EH (cell line): ENCODE measurements at regions not wholly inside any gene's neighbourhood (a gene's known extent, or its start where the extent isn't known, plus 50 kb on each side); places are given as distances from the start of the nearest gene placed in this dataset.
"Not testable (repeated sequence)": the region's sequence is repeated elsewhere in the genome, so short reads cannot be mapped to it uniquely, and the experiment has no call there.

Experiments
- DNase-seq: peaks from one replicate; pipeline ENCODE4 v3.0.0-alpha.2; 2015; ENCODE audit warnings: low read depth

DNA sequence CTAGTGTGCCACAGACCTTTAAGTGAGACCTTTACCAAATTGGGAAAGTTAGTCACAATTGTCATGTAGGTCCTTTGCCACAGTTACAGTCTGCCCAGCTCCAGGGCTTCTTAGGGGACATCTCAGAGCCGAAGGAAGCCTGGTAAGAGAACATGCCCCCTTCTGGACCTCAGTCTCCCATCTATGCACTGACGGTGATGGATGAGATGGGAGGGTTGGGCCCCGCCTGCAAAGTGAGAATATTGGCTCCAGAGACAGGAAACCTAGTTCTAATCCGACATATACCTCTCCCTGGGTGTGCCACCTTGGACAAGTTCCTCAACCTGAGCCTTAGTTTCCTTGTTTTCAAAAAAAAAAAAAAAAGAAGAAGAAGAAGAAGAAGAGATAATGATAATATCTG lies 85.1 kb upstream of the NAV2 start:
- DNase-seq, result no peak

DNA sequence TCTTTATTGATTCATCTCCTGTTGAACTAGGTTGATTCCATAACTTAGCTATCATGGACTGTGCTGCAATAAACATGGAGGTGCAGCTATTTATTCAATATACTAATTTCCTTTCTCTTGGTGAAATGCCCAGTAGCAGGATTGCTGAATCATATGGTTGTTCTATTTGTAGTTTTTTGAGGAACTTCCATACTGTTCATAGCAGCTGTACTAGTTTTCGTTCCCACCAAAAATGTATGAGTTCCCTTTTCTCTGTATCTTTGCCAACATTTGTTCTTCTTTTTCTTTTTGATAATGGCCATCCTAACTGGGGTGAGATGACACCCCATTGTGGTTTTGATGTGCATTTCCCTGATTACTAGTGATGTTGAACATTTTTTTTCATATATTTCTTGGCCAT lies 87.2 kb upstream of the NAV2 start:
- DNase-seq, result no peak

DNA sequence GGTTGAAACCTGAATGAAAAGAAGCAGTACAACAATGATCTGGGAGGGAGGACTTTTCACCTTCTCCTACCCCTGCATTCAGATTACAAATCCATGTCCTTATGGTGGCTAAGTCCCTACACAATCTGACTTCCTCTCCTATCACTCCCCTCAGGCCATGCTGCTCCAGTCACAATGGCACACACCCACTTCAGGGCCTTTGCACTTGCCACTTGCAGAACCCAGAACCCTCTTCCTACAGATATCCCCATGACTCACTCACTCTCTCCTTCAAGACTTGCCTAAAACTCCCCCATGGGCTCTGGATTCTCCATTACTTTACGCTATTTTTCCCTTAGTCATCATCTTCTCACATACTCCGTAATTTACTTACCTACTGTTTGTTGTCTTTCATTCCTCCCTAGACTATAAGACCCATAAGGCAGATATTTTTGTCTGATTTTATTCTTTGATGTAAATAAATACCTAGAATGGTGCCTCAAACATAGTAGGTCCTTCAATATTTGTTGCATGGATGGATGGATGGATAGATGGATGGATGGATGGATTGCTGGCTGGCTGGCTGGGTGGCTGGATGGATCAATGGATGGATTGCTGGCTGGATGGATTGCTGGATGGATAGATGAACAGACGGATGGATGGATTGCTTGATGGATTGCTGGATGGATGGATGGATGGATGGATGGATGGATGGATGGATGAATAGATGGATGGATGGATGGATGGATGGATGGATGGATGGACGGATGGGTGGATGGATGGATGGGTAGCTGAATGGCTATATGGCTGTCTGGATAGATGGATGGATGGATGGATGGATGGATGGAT lies 94.7 kb upstream of the NAV2 start:
- DNase-seq, result no peak

DNA sequence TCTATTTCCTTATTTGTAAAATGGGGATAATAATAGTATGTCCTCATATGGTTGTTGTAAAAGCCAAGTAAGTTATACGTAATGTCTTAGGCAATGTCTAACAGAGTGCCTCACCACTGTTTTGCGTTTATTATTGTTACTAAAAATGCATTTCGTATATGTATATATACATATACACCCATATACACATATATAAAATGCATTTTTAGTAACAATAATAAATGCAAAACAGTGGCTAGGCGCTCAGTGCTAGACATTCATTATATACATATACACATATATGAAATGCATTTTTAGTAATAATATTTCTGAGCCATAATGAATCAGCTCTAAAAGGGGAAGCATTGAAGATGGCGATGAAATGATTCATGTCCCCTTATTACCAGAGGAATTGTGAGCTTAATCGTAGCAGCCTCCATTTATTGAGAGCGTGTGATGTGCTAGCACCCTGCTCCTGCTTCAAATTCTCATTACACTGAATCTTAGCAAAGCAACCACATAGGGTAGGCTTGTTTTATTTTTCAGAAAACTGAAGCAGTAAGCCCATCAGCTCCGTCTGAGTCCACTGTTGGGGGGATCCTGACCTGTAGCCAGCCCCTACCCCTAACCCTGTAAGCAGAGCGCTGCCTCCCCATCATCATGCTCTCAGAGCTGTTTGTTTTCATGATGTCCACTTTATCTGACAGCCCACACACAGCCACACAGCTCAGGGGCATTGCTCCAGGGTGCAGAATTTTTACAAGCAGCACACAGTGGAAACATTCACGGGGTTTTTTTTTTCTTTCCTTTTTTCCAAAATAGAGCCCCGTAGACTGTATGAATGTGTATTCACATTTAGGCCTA lies 97.1 kb upstream of the NAV2 start:
- DNase-seq, result no peak

DNA sequence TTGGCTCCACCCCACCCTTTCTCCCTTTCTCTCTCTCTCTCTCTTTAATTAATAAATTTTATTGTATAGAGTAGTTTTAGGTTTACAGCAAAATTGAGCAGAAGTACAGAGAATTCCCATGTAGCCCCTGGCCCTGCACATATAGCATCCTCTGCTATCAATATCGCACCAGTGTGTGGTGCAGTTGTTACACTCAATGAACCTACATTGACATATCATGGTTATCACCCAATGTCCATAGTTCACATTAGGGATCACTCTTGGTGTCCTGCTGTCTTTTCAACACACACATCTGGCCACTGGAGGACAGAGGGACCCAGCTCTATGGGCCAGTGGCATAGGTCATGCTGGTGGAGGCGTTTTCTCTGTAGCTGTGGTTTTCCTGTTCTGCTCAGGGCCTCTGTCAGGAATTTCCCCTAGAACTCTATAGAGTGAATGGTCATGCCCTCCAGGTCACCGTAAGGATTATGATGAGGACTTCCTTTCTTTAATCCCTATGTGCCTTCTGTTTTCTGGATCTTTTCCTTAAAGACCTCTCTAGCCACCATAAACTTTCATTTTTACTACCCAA lies 98.2 kb upstream of the NAV2 start:
- DNase-seq, result no peak

DNA sequence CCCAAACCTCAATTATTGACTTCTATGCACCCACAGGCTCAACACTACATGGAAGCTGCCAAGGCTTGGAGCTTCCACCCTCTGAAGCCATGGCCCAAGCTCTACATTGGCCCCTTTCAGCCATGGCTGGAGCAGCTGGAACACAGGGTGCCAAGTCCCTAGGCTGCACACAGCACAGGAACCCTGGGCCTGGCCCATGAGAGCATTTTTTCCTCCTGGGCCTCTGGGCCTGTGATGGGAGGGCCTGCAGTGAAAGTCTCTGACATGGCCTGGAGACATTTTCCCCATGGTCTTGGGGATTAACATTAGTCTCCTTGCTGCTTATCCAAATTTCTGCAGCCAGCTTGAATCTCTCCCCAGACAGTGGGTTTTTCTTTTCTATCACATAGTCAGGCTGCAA lies 100.6 kb upstream of the NAV2 start:
- not testable (repeated sequence) for DNase-seq

DNA sequence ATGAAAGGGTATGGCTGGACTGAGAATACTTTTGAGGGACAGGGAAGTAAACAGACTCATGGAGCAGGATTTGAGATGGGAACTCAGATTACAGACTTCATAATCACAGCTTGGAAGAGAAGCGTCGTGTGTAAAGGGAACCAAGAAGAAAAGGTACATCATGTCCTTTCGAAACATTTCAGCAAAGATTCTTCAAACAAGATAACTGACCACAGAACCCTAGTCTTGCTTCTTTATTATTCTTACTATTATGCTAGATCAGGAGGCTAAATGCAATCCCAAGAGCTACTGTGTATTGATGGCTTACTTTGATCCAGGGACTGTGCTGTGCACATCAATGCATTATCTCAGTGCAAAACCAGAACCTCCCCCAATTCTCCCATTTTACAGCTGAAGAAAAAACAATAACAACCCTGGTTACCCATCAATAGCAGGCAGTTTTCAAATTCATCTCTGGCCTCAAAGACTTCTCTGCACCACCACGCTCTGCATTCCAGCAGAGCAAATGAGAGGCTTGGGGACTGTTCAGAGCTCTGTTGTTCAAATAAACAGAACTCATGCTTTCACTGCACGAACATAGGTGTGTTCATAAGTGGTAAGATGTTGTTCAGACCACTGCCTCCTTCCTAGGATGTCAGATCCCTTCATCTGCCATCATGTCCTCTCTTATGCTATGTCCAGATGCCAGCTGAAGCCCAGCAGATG lies 104.8 kb upstream of the NAV2 start:
- DNase-seq, result peak; percentile 48

DNA sequence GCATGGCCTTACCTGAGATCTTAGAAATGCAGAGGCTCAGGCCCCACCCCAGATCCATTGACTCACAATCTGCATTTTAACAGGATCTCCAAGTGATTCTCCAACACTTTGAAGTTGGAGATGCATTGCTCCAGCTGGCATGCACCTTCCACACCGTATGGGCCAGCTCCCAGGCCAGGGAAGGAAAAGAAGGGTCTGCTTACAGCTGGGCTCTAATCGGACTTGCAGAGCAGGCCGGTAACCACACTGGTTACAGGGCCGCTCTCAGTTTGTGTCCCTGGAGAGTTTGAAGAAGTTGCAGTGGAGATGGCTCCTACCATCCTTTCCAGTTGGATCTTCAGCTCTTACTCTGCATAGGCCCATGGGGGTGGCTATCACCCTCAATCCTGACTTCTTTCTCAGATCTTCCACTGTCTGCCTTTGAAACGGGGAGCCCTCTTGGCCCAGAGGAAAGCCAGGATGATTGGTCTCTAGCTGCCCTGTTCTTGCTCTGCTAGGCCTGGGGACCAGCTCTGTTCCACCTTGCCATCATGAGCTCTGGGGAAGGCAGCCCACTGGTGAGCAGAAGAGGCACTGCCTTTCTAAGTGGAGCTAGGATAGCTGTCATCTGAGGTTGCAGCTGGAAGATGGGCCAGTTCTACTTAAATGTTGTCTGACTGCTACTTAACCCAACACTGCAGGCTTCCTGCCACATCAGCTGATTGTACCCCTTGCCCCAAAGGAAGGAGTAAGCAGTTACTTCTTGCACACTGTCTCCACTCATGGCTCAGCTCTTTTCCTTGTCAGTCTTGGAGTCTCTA lies 105.6 kb upstream of the NAV2 start:
- DNase-seq, result no peak

DNA sequence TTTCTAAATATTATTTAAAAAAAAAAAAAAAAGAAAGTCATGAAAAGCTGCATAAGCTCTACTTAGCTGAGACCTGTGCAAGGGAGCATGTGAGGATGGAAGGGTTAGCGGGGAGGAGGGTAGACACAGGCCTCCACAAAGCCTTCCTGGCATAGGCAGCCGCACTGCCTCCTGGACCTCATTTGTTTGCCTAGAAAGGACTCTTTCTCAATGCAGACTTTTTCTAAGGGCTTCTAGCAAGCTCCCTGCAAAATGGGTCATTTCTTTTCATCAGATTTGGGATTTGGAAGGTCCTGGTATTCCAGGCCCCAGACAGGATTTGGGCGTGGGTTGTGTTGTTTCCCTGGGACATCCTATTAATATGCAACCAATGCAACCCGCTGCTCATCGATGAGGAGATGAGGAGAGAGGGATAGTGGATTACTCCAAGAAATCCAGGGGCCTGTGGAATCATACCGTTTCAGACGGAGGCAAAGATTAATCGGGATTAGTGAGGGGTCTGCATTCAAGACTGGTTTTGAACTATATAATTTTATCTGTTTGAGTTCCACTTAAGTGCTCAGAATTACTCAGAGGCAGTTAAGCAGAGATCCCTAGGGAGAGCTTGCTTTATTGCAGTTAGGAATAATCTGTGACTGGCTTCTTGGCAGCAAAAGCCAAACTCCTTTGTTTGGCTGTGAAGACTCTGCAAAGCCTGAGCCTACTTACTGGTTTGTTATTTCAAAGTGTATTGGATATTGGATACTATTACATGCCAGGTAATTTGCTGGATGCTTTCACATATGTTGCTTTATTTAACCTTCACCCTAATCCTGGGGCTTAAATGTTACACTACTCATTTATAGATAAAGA lies 106.9 kb upstream of the NAV2 start:
- peak; percentile 52 for DNase-seq

DNA sequence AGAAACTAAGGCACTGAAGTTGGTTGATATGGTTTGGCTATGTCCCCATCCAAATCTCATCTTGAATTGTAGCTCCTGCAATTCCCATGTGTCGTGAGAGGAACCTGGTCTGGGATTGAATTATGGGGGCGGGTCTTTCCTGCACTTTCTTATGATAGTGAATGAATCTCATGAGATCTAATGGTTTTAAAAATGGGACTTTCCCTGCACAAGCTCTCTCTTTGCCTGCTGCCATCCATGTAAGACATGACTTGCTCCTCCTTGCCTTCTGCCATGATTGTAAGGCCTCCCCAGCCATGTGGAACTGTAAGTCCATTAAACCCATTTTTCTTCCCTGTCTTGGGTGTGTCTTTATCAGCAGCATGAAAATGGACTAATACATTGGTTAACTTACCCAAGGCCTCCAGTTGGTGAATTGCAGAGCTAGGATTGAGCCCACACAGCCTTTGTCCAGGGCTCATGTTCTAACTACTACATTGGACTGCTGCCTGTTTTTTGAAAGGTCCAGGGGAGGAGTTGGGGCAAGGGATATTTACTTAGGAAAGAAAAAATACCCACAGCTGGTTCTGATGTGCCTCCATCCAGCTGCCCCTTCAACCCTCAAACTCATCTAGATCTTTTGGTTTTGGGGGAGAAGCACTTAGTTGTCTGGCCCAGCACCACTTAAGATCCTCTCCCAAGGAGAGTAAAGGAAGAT lies 107.8 kb upstream of the NAV2 start:
- DNase-seq, result no peak

DNA sequence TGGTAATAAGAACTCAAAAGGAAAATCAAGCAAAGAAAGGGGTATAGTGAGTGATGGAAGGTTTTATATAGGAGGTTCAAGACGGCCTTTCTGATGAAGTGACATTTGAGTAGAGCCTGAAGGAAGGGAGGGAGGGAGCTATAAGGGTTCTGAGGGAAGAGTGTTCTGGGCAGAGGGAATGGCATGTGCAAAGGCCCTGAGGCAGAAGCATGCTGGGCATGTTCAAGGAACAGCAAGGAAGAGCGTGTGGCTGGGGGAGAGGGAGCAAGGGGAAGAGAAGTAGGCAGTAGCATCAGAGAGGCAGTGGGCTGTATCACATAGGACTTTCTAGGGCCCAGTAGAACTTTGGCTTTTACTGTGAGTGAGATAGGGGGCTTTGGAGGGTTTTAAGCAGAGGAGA lies 108.9 kb upstream of the NAV2 start:
- DNase-seq, result no peak

DNA sequence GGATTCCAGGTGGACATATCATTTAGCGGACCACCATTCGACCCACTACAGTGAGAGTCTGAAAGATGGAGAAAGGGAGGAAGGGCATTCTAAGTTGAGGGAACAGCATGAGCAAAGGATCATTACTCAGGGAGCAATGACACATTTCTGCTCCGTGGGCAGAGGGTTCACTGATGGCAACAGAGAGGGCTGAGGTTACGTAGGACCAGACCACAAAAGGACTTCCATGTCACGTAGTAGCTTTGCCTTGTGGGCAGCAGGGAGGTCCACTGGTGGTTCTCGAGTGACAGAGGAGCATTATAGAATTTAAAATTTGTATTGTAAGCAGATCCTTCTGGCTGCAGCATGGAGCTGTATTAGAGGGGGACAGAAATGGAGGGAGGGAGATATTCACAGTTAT lies 109.7 kb upstream of the NAV2 start:
- DNase-seq, result no peak

DNA sequence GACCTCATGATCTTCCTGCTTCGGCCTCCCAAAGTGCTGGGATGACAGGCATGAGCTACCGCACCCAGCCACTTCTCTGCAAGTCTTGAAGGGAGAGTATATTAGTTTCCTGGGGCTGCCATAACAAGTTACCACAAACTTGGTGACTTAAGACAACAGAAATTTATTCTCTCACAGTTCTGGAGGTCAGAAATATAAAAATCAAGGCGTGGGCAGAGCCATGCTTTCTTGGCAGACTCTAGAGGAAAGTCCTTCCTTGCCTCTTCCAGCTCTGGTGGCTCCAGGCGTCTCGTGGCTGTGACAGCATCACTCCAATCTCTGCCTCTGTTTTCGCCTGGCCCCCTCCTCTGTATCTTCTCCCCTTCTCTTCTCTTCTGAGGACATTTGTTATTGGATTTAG lies 110.2 kb upstream of the NAV2 start:
- peak; percentile 34 for DNase-seq

DNA sequence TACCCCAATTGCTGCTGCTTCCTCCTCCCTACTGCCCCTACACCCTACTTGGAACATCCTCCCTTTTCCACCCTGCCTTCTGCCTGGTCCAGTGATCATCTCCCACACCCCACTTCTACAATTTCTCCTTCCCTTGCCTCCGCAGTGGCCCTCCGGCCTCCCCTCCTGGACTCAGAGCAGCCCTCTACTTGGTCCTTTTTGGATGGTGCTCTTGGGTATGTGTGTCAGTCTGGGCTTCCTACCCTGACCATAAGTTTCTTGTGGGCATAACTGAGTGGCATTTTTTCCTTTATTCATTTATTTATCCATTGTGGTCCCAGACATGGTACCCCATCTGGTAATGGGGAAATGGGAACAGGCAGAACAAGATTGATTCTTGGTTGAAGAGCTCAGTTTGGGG lies 111.4 kb upstream of the NAV2 start:
- DNase-seq, result no peak

DNA sequence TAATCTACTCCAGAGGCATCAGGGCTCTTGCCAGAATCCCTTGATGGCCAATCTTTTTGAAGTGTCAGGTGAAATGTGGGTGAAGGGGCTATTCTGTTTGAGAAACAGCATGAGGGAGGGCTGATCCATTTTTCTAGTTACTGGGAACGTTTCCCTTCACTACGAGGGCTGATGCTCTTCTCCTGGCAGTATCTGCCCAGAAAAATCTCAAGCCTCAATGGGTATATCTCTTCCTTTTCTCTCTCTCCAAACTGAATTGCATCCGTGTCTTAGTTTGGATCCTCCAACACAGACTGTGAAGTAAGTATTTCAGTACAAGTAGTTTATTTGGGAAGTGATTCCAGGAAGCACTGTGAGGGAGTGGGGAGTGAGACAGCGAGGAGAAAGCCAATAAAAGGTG lies 113.0 kb upstream of the NAV2 start:
- no peak for DNase-seq

DNA sequence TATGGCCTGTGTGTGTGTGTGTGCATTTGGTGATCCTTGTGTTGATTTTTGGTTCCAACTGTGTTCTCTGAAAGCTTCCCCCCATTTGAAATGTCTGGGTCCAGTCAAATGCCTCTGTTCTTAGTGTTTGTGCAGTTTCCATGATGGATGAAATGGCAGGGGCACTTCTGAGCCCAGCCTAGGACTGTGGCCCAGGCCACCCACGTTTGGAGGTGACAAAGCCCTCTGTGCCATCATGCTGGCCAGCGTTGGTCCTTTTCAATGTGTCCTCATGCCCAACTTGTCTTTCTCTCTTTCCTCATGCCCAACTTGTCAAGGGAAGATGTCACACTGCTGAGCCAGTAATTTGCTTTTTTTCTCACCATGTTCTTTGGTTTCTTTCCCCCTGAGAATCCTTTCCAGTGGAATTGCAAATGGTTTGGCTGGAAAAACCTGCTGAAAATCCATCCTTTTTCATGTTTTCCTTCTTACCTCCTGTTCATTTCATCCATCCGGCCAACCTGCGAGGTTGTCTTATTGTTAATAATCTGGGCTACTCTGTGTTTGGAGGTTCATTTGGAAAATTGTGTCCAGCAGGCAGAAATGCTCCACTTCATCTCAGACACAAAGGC lies 113.7 kb upstream of the NAV2 start:
- no peak for DNase-seq

DNA sequence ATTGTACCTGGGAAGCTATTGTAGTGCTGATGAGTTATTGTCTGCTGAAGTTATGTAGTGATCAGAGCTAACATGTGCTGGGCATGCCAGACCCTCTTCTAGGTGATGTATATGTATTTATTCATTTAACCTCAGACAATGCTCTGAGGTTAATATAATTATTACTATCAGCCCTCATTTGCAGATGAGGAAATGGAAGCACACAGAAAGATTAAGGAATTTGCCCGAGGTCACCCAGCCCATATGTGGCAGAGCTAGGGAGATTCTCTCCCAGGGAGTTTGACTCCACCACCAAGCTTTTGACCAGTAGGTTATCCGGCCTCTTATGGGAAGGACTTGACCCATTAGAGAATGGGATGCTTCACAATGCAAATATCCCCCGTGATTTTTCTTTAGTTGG lies 114.2 kb upstream of the NAV2 start:
- peak; percentile 67 for DNase-seq

DNA sequence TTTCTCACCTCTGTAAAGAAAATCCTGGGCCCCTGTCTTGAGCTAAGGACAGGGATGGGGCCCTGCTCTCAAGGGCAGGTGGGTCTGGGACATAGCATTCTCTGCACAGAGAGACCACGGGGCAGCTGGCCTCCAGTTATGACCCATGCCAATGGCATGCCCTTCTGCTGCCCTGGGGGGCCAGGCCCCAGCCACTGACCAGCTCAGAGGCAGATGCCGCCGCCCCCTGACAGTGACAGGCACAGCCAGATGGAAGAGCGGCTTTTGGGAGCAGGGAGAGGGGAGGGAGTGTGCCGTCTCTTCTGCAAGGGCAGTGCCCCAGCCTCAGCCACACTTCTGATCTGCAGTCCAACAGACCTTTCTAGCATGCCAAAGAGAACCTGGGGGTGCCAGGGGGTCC lies 114.8 kb upstream of the NAV2 start:
- DNase-seq, result peak; percentile 64

DNA sequence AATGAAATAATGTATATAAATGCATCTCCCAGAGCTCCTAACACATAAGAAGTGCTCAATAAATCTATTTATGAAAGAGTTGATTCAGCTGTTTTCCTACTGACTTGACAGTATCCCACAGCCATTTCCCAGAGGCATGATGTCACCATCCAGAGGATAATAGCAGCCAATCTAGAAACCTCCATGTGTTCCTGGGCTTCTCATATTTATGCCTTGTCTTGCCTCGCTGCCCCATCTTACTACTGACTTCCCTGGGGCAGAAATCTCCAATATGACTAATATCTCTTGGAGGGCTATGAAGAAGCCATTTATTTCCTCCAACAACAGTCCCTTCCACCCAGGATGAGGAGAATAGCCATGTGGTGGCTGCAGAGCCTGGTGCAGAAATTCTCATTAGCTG lies 115.4 kb upstream of the NAV2 start:
- peak; percentile 96 for DNase-seq
